ENCODE measurements at regions not wholly inside any gene's neighbourhood (a gene's known extent, or its start where the extent isn't known, plus 50 kb on each side); places are given as distances from the start of the nearest gene placed in this dataset.

DNA sequence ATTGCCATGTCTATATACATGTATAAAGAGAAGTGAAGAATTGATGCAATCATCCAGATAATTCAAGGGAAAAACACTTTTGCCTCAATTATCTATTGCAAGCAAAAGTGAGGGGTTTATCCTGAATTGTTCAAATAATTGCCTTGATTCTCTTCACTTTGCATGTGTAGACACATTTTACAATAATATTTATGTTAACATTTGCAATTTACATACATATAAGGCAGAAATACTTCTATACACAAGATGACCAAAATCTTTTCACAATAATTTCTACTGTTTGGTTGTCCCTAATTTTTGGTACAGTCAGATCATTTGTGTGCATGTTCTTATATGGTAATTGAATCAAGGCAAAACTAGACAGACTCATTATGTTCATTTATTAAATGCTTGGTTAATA, 285.3 kb upstream of the TMEM161B start:
- Histone ChIP-seq H2AFZ (ENCODE audit: low read length) (no peak overlapping the region), H2BK20ac (ENCODE audit: low read depth, low read length, poor library complexity, severe bottlenecking) (no peak overlapping the region), H3K79me2 (ENCODE audit: insufficient read depth, low read length) (no peaks in the 10 kb centered on the region), H3K56ac (ENCODE audit: insufficient read length, low read depth, low read length) (no peak overlapping the region), H4K5ac (ENCODE audit: insufficient read length, low read depth, low read length) (no peak overlapping the region), H3K27ac (ENCODE audit: insufficient read length, low read depth, low read length) (no peak overlapping the region), H3K27me3 (ENCODE audit: insufficient read depth, low read length) (no peaks in the 10 kb centered on the region), H2AK5ac (ENCODE audit: insufficient read length, low read length) (no peak overlapping the region), H2BK15ac (ENCODE audit: low read depth, low read length) (no peak overlapping the region), H3K18ac (ENCODE audit: insufficient read length, low read depth, low read length) (no peak overlapping the region), H3K79me1 (ENCODE audit: insufficient read depth, low read depth, low read length, poor library complexity, severe bottlenecking) (no peaks in the 10 kb centered on the region), H3K9me3 (ENCODE audit: control insufficient read depth, low read depth, low read length) (no peaks in the 10 kb centered on the region), H3K14ac (ENCODE audit: insufficient read depth, low read length) (no peak overlapping the region), H3K9ac (ENCODE audit: extremely low read depth, insufficient read length, low read length) (no peak overlapping the region), H4K20me1 (ENCODE audit: control insufficient read depth, insufficient read depth, insufficient read length) (no peaks in the 10 kb centered on the region), H4K8ac (replicated peaks; ENCODE audit: insufficient read length, low read depth, low read length) (no peak overlapping the region), H3K23ac (ENCODE audit: insufficient read length, low read depth, low read length) (no peak overlapping the region), H3K4ac (ENCODE audit: low read depth, low read length) (no peak overlapping the region), H2BK12ac (ENCODE audit: insufficient read length, low read depth, low read length) (no peak overlapping the region), H2BK5ac (ENCODE audit: insufficient read length, low read length) (no peak overlapping the region), H3K23me2 (ENCODE audit: insufficient read length, low read depth, low read length, poor library complexity, severe bottlenecking) (no peaks in the 10 kb centered on the region), H4K91ac (ENCODE audit: insufficient read length, low read depth, low read length) (no peak overlapping the region), H3K4me2 (ENCODE audit: insufficient read depth, insufficient read length, low read length) (no peak overlapping the region), H3K4me1 (ENCODE audit: insufficient read depth, low read length) (no peaks in the 10 kb centered on the region), H2BK120ac (ENCODE audit: low read depth, low read length, poor library complexity, severe bottlenecking) (no peak overlapping the region), H3T11ph (ENCODE audit: low read length) (no peak overlapping the region)
- no peak overlapping the region for H3K4me3 Mint-ChIP-seq
- TF ChIP-seq, protein P1, sequence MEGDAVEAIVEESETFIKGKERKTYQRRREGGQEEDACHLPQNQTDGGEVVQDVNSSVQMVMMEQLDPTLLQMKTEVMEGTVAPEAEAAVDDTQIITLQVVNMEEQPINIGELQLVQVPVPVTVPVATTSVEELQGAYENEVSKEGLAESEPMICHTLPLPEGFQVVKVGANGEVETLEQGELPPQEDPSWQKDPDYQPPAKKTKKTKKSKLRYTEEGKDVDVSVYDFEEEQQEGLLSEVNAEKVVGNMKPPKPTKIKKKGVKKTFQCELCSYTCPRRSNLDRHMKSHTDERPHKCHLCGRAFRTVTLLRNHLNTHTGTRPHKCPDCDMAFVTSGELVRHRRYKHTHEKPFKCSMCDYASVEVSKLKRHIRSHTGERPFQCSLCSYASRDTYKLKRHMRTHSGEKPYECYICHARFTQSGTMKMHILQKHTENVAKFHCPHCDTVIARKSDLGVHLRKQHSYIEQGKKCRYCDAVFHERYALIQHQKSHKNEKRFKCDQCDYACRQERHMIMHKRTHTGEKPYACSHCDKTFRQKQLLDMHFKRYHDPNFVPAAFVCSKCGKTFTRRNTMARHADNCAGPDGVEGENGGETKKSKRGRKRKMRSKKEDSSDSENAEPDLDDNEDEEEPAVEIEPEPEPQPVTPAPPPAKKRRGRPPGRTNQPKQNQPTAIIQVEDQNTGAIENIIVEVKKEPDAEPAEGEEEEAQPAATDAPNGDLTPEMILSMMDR (conservative IDR thresholded peaks at IDR 0.05): no peak
- no peaks in the 10 kb centered on the region for H3K9me3 Mint-ChIP-seq
- no peaks in the 10 kb centered on the region for H3K36me3 Mint-ChIP-seq (ENCODE audit: insufficient read depth in 1 of 3, low read depth in 3 of 3)
- DNase-seq: no peak
- H3K27me3 Mint-ChIP-seq (ENCODE audit: low read depth): no peaks in the 10 kb centered on the region
- peaks cover 33 to 38% of the 10 kb centered on the region in 2 experiments for H3K4me1 Mint-ChIP-seq
- no peak overlapping the region for H3K27ac Mint-ChIP-seq
